Lung microvascular endothelial cell (primary cell): ENCODE measurements at regions not wholly inside any gene's neighbourhood (a gene's known extent, or its start where the extent isn't known, plus 50 kb on each side); places are given as distances from the start of the nearest gene placed in this dataset.

Experiments used
- DNase-seq, 2 donors: peaks; one replicate each; pipeline versions ENCODE4 v3.0.0 to v3.0.0-alpha.2; 2010; ENCODE audit warnings: low read depth in 2 of 2

DNA sequence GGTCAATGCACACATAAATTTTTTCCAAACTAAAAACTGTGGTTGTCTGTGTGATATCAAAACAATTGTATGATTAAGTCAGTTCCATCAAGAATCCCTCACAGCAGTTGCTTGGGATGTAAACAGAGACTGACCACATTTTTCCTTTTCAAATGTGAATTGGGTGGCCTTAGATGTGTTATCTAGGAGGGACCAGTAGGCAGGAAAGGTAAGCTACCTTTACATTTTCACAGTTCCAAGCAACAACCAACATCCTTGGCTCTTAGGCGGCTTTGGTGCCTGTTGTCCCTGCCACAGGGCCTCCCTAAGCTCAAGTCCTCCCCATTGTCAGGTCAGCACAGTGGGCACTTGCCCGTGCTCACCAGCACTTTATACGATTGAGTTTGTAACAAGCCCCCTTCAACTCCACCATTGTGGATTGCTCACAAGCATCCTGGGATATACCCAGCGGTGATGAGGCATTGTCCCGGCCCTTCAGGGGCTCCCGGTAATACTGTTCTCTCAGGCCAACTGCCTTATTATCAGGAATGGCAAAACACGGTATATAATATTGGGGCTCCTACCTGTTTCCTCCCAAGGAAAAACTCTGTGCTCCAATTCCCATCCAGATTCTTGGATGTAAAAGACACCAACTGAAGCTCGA, 114.9 kb upstream of the ANKRD1 start:
- peak in 1 of 2 donors; percentile 28 for DNase-seq

DNA sequence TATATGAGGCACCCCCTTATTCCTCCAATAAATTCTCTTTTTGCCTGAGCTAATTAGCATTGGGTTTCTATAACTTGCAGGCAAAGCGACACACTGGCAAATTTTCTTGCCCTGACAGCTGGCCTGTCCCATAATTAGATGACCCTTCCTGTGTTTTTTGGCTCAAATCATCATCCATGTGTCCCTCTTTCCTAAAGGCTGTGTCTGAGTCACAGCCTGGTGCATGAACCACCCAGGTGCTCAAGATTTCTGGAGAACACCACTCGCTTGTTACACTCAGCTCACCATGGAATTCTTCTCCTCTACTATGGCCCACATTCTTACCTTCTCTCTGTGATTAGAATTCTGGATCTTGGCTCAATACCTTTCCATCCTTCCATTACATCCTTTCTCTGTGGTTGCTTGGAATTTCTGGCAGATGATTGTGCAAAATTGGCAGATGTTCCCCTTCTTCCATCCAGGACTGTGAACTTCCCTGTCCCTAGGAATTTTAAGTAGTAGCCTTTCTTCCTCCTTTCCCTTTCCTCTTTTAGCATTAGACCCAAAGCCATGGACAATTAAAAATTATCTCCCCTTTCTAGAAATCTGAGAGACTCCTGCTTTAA, 116.0 kb upstream of the ANKRD1 start:
- peak in 1 of 2 donors; percentile 42 for DNase-seq

DNA sequence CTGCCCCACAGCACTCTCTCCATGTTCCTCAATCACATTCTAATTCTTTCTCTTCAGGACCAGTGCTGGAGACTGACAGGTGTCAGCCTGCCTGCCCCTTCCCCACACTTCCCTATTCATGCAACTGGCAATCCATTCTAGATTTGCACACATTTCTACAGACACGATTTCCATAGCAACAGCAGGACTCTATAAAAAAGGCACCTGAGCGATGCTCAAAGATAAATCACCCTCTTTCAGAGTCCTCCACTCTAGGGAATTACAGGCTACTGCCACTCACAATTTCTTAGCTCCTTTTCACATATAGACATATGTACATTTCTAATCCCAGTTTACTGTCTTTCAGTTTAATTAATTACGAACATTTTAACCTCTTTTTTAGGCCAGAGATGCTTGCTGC, 118.1 kb upstream of the ANKRD1 start:
- DNase-seq = no peak

DNA sequence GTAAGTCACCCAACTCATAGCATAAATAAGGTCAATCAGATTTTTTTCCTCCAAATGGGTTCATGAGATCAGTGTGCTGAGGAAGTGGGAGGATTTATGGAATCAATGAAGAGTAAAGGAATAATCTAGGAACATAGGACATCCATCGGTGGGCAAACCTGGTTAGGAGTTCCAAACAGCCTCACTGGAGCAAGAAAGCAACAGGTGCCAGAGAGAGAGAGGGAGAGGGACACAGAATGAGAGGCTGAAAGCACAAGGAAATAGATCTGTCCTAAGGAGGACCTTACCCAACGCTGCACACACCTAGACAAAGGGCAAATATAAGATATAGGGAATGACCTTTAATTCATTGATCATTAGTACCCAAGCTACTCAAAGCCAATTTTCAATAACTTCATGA, 119.5 kb upstream of the ANKRD1 start:
- DNase-seq = no peak

DNA sequence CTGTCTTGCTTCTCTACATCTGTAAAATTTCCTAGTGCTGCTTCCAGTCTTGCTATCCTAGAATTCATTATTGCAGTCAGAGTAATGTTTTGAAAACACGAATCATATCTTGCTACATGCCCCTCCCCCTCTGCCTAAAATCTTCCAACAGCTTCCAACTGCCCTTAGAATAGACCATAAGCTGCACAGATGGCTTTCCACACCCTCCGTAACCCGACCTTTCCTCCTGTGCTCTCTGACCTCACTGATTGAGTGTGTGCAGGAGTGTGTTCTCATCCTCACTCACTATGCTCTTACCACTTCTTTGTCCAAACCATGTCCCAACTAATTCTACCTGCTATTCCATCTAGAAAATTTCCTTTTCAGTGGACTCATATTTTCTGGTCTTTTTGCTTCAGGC, 121.2 kb upstream of the ANKRD1 start:
- no peak for DNase-seq

DNA sequence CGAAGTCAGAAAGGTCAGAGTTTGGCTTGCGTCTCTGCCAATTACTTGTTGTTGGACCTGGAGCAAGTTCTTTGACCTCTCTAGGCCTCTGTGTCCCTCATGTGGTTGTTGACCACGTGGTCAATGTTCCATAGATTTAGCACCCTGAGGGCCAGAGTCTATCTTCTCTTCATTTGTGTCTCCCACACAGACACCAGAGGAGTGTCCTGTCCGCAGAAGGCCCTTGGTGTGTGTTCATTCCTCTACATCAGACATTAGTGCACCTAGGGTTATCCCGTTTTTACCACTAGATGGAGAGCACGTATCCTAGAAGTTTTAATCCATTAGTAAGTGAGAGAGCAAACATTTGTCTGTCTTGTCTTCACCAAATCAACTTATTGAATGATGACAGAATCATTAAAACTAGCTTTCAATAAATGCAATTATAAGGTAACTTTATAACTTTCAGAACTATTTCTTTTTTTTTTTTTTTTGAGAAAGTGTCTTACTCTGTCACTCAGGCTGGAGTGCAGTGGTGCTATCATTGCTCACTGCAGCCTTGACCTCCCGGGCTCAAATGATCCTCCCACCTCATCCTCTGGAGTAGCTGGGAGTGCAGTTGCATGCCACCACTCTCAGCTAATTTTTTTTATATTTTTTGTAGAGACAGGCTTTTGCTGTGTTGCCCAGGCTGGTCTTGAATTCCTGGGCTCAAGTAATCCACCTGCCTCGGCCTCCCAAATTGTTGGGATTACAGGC, 122.5 kb upstream of the ANKRD1 start:
- peak; percentile 35 to 76 for DNase-seq

DNA sequence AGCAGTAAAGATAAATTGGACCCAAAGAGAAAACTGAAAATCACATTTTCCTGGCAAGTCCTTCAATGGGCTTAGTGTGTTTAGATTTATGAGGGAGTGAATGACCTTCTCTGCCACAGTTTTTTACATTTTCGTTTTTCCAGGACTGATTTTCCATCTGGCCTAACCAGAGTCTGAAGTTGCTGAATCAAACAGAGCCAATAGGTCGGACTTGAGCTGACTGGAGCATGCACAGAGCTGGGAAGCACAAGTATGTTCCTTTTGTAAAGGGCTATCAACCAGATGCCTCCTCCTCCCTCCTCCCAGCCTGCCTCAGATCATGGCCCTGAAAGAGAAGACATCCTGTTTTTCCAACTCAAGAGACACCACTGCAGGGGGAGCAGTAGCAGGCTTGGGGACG, 126.0 kb upstream of the ANKRD1 start:
- DNase-seq = no peak

DNA sequence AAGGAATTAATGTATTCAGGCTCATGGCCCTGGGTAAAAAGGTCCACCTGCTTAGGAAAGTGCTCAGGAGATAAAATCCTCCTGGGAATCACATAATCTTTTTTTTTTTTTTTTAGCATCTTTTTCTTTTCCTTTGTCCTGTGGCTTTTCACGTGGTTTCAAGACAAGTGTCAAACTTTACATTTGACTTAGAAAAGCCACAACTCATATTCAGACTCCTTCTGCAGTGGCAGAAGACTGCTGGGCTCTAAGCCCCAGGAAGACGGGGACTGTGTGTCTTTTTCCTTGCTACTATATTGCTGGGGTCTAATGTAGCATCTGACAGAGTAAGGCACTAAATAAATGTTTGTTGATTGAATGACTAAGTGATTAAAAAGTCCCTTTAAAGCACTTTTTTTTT, 127.5 kb upstream of the ANKRD1 start:
- no peak for DNase-seq

DNA sequence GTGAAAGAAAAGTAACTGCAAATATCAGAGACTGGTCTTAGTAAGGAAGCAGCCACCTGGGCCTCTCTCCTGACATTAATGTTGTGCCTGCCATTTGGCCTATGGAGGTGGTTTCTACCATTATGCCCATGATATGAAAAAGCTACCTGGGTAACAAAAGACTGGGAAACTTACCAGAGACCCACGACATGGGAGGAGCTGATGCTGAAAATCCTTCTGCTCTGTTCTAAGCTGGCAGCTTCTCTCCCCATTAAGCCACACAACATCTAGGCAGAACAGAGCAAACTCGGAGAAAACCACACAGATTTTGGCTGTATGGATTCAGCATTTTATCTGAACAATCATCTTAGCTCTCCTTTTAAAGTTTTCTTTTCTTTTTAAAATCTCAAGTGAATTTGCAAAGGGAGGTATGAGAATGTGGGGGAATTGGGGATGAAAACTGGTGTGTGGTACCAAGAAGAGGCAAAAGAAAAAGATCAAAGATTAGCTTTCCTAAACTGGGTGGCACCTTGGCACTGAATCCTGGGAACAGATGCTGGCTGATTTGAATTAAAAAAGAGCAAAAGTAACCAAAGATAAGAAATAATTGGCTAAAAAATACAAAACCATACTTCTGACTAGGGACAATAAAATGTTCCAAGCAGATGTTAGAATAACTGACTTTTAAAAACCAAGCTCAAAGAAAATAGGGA, 128.6 kb upstream of the ANKRD1 start:
- DNase-seq = no peak

DNA sequence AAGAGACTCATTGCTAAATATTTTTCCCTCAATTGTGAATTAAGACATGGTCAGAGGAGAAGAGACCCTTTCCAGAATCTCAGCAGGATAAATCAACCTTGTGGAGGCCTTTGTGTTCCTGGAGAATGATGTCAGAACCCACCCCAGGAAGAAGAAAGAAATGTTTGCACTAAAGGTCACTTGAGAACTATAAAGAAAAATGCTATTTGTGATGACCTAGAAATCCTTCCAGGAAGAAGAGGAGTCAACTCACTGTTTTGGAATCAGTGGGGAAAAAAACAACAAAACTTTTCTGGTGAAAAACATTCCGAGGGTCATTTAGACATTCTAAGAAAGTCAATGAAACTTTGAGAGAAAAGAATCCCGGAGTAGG, 129.1 kb upstream of the ANKRD1 start:
- no peak for DNase-seq

DNA sequence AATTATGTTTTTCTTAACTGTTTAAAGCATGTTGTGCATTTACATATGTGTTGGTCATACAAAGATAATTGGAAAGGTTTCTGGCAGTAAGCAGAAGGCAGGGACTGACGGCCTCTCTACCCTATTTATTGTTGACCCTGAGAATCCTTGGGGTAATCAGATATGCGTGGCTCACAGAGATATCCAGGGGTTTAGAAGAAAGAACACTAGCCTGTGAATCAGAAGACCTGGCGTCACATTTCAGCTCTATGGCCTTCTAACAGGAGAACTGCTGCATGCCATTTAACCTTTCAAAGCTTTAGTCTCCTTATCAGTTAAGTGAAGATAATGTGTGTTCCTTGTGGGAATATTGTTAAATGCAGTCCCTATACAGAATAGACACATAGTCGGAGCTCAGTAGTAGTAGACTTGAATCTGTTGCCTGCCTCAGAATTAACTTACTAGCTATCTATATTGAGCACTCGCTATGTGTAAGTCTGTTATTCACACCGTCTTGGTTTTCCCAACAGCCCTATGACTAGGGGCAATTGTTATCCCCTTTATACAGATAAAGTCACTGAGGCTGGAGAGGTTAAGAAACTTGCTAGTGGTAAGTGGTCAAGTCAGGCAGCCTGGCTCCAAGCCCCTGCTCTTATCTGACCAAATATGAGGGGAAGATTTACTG, 129.6 kb upstream of the ANKRD1 start:
- DNase-seq = no peak

DNA sequence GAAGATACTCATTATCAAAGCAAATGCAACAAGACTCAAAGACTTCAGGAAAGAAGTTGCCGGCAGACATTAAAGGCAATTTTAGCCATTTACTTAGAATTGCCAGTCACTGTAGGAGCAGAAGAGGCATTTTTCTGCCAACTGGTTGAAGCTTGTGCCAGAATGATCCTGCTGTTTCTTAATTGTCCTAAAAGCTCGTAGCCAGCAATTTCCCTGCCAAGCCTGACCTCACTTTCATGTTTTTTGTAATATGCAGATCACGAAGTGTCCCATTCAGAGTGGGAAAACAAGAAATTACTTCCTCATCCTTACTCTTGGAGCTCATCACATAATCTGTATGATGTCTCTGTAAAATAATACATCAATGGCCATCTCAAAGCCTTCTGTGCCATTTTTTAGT, 130.9 kb upstream of the ANKRD1 start:
- no peak for DNase-seq

DNA sequence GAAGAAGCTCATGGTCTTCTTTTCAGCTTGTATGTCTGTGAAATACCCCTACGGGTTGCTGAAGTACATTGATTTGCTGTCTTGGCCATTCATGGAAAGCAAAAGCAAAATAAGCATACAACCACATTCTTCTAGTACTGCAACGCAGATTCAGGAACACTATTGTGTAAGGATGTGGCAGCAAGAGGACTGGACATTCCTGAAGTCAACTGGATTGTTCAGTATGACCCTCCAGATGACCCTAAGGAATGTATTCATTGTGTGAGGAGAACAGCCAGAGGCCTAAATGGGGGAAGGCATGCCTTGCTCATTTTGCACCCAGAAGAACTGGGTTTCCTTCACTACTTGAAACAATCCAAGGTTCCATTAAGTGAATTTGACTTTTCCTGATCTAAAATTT, 133.4 kb upstream of the ANKRD1 start:
- peak in 1 of 2 donors; percentile 35 for DNase-seq

DNA sequence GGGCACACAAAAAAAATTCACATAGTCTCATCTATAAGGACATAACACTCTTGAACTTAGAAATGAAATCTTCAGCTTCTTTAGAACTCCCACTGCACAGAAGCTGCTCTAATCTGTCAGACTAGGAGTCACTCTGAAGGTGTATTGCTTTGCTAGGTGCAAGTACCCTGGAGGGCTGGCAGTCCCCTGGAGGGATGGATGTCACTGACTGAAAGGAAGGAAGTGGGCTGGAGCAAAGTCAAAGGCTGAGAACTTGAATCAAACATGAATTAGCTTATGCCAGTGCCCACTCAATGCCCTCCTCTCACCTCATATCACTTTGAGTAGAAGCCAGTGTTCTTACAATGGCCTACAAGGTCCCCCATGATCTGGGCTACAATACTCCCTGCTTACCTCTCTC, 140.3 kb upstream of the ANKRD1 start:
- DNase-seq = no peak

DNA sequence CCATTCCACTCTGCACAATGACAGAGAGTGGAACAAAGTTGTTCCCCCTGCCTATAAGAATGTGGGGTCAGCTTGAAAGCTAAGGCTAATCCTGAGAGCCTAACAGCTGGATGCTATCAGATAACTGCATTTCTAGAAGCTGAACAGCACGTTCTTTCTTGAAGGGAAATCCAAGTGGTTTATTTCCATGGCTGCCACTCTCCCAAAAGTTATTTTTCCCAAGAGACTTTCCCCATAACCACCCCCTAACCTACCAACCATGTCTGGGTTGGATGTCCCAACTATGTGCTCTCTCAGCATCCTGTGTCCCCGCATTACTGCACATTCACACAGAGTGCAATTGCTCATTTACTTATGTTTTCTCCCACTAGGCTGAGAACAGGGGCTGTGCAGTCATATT, 140.7 kb upstream of the ANKRD1 start:
- DNase-seq = no peak

DNA sequence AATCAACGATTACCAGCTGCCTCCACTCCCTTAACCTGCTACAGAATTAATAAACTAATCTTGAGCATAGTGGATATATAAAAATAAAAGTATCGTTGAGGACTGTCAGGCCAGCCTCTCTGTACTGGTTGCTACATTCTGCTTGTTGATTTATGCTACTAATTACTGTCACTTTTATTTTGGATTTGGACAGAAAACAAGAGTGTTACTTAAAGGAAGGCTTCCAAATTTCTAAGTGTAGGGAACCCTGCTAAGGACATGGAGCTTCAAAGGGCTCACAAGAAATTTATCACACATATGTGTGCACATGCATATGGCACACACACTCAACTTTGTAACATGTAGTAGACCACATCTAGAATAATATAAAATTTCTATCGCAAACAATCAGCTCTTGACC, 141.2 kb upstream of the ANKRD1 start:
- DNase-seq = no peak

DNA sequence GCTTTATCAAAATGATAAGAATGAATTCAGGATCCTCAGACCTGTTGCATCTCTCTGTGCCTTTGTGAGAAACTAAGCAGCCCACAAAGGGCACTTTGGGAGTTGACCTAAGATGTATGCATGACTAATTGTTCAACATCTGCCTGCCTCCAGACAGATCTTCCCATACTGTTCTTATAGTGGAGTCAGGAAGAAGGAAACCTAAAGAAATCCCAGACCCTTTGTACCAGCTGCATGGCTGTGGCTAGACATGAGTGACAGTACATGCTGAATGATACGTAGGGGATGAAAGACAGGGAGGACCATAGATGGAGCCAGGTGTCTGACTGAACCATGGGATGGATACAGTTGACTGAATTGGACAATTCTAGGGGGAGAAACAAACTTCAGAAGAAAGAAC, 148.7 kb upstream of the PCGF5 start:
- no peak for DNase-seq

DNA sequence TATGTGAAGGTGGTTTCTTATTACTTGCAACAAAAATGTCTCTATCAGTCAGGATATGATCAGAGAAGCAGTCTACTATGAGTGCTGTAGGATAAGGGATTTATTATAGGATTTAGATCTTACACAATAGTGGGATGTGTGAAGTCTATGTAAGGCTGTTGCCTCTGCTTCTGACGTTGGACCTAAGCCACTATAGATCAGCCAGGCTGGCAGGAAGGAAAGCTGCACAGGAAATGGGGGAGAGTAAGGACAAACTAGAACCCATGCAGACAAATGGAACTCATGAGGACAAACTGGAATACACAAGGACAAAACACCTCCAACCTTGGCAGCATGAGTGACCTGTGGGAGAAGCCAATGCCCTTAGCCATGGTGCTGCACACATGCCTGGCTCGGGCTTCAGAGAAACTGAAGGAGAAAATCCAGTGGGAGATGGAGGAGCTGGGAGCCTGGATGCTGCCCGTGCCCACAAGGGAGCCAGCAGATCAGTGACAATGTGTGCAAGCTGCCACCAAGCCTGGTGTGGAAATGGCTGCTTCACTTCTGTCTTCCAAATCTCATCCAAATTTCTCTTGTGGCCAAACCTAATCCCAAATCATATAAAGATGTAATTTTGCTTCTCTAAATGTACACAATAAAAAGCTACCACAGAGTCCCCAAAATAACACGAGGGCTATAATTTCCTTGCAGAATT, 147.0 kb upstream of the PCGF5 start:
- DNase-seq = peak in 1 of 2 donors; percentile 63

DNA sequence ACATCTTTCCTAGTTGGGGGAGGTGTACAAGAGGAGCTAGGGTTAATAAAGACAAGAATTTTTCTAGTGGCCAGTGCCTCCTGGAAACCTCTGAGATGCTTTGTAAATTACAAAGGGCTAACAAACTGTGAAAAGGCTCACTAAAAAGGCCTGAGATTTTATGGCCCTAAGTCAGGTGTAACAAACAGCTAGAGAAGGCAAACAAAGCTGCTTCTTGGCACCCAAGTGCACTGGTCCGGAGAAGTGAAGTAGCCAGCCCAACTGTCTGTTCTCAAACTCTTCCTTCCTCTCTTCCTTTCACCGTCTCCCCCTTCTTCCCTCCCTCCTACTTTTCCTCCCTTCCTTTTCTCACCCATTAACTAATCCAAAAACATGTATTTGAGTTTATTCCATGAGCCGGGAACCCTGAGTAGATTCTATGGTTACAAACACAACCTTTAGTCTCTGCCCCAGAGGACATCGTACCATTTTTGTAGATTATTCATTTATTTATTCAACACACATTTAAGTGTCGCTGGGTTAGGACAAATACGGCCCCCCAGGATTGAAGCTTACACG, 143.4 kb upstream of the PCGF5 start:
- DNase-seq = peak in 1 of 2 donors; percentile 5

DNA sequence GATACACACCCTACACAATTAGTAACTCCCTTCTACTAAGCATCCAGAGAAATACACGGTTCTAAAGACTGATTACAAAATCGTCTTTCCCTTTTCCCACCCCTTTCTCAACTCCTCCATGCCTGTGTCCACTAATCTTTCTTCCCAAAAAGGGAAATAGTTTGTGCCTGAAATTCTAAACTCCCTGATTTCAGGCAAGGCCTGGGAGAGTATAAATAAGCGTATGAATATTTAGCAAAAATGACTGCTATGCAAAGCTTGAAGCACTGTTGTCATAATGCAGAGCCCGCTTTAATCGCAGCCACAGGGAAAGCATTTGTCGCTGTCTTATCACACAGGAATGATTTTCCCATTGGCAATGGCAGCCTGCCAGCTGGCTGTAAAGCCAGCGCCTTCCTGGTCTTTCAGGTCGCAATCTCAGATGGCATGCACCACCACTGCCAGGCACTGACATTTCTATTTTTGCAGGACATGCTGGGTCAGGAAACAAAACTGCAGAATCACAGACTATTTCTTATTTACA, 142.9 kb upstream of the PCGF5 start:
- DNase-seq = peak; percentile 40 to 92

DNA sequence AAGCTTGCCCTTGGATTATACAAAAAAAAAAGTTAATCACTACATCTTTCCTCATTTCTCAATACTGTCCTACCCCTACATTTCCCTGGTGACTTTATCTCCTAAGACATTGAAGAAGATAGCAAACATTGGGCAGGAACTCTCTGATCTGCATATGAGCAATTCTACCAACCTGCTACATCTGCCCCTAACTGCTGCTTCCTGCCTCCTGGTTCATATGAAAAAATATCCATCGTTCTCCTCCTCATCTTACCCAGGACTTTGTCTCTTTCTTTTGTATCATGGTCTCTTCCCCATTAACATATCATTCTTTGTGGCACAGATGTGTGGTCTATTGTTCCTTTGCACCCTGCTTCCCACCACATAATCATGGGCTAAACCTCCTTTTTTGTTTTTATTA, 139.7 kb upstream of the PCGF5 start:
- DNase-seq = no peak
